HFFc6 (cell line): ENCODE measurements at regions not wholly inside any gene's neighbourhood (a gene's known extent, or its start where the extent isn't known, plus 50 kb on each side); places are given as distances from the start of the nearest gene placed in this dataset.

Experiments used
- DNase-seq: peaks from one replicate; pipeline ENCODE4 v3.0.0-alpha.2; 2018
- H3K27ac Mint-ChIP-seq: 2 replicates; pipeline ENCODE4 v1.8.0; 2020; ENCODE audit warnings: mild to moderate bottlenecking, mixed read lengths
- H3K27me3 Mint-ChIP-seq: 2 replicates; pipeline ENCODE4 v1.8.0; 2021; ENCODE audit warnings: mild to moderate bottlenecking, moderate library complexity, mixed read lengths; ENCODE audit not compliant: insufficient read depth
- H3K36me3 Mint-ChIP-seq: 2 replicates; pipeline ENCODE4 v1.8.0; 2021; ENCODE audit warnings: low read depth, mixed read lengths
- H3K4me1 Mint-ChIP-seq: 2 replicates; pipeline ENCODE4 v1.8.0; 2020; ENCODE audit warnings: low read depth, mixed read lengths
- H3K4me3 Mint-ChIP-seq: 2 replicates; pipeline ENCODE4 v1.8.0; 2020; ENCODE audit warnings: mild to moderate bottlenecking, moderate library complexity, mixed read lengths
- H3K9me3 Mint-ChIP-seq: 2 replicates; pipeline ENCODE4 v1.8.0; 2020; ENCODE audit warnings: mild to moderate bottlenecking, mixed read lengths
- TF ChIP-seq, protein P1 (sequence below): fragments of 200-600 bp; sonication (generic); IDR thresholded peaks from 2 replicates; pipeline ENCODE4 v1.5.0; 2021; ENCODE audit warnings: antibody characterized with exemption, mild to moderate bottlenecking

DNA sequence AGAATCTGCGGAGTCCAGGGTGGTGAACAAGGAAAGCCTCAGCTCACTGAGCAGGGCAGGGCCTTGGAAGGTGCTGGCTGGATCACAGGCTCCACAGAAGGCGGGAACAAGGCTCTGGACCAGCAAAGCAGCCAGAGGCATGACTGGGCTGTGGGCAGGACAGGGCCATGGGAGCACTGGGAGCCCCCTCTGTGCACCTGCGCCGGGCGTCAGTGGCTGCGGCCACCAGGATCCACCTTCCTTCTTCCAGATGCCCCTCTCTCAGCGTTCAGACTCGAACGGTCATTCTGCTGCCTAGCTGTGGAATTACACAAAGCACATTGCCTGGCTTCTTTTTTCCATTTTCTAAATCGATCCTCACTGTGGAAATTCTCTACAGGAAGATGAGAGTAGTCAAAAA is 621.2 kb downstream of the GALR1 start:
- TF ChIP-seq, protein P1, sequence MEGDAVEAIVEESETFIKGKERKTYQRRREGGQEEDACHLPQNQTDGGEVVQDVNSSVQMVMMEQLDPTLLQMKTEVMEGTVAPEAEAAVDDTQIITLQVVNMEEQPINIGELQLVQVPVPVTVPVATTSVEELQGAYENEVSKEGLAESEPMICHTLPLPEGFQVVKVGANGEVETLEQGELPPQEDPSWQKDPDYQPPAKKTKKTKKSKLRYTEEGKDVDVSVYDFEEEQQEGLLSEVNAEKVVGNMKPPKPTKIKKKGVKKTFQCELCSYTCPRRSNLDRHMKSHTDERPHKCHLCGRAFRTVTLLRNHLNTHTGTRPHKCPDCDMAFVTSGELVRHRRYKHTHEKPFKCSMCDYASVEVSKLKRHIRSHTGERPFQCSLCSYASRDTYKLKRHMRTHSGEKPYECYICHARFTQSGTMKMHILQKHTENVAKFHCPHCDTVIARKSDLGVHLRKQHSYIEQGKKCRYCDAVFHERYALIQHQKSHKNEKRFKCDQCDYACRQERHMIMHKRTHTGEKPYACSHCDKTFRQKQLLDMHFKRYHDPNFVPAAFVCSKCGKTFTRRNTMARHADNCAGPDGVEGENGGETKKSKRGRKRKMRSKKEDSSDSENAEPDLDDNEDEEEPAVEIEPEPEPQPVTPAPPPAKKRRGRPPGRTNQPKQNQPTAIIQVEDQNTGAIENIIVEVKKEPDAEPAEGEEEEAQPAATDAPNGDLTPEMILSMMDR = no peak
- no peak for DNase-seq
- Mint-ChIP-seq H3K27me3 (peaks cover 2% of the 10 kb centered on the region), H3K36me3 (peaks cover 11% of the 10 kb centered on the region), H3K4me3 (no peak overlapping the region), H3K27ac (no peak overlapping the region), H3K4me1 (no peaks in the 10 kb centered on the region), H3K9me3 (peaks cover 75% of the 10 kb centered on the region)

DNA sequence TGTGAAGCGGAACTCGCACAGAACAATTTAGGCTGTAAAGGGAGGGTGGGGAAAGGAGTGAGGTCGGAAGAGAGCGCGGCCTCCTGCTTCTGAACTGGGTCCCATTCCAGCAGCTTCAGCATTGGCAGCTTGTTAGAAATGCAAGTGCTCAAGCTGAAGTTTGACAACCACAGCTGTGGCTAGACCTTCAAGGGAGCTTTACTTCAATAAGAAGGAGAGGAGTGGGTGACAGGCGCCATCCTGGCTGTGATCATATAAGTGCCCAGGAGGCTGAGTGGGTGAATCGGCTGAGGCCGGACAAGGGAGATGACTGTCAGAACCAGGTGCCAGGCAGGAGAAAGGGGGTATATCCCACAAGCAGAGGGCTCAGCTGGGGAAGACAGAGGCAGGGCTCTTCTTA is 622.5 kb downstream of the GALR1 start:
- no peaks in the 10 kb centered on the region; the same call in 1 of the 2 replicates for H3K27me3 Mint-ChIP-seq

DNA sequence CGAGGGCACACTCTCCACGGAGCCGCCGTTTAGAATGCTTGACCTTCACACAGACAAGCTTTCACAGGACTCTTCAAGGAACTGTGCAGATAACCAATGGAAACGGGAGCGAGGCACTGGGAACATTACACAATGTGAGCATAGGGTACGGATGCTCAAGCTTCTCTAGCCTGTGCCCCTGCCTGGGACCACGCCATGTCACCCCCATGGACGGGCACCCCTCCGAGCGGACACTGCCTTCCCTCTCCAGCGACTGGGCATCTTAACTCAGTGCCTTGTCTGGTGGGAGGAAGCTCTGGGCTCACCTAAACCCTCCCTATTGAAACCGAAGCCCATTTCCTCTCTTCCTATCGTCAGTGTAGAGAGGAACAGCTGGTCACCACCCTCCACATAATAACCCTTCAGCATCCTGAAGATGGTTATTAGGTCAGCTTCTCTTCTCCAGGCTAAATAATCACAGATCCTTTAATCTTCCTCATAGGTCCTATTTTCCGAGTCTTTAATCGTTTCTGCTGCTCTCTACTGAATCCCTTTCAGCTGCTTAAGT is 626.7 kb downstream of the GALR1 start:
- DNase-seq = no peak
- Mint-ChIP-seq H3K36me3 (peaks cover 8% of the 10 kb centered on the region), H3K9me3 (peaks cover 69% of the 10 kb centered on the region), H3K27ac (no peak overlapping the region), H3K4me1 (no peaks in the 10 kb centered on the region), H3K27me3 (no peaks in the 10 kb centered on the region; the same call in 1 of the 2 replicates), H3K4me3 (no peak overlapping the region)
- TF ChIP-seq, protein P1 = no peak

More for the DNA sequence above, 622.5 kb downstream of the GALR1 start:
- no peak overlapping the region for H3K27ac Mint-ChIP-seq
- H3K9me3 Mint-ChIP-seq = peaks cover 80% of the 10 kb centered on the region
- TF ChIP-seq, protein P1 = no peak
- H3K36me3 Mint-ChIP-seq = peaks cover 11% of the 10 kb centered on the region
- H3K4me1 Mint-ChIP-seq = no peaks in the 10 kb centered on the region
- no peak for DNase-seq
- H3K4me3 Mint-ChIP-seq = no peak overlapping the region

DNA sequence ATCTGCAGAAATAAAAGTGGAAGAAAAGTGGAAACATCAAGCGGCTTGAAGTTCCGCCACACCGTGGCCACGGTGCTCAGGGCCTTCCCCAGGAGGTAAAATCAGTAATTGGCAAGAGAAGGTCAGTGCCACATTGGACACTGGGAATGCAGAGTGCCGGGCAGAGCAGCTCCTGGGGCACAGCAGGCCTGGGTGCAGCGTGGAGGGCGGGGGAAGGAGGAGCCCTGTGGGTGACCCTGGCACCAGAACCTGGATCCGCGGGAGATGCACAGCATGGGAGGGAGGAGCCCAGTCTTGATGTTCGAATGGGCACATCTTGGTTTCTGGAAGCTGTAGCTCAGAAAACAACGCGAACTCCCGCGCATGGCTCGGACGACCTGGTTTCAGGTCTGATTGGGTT is 630.2 kb downstream of the GALR1 start:
- TF ChIP-seq, protein P1 = no peak
- Mint-ChIP-seq H3K36me3 (no peaks in the 10 kb centered on the region), H3K9me3 (peaks cover 53% of the 10 kb centered on the region), H3K27ac (no peak overlapping the region), H3K27me3 (peaks cover 2% of the 10 kb centered on the region; the same call in 1 of the 2 replicates), H3K4me3 (no peak overlapping the region), H3K4me1 (no peaks in the 10 kb centered on the region)
- DNase-seq = no peak

DNA sequence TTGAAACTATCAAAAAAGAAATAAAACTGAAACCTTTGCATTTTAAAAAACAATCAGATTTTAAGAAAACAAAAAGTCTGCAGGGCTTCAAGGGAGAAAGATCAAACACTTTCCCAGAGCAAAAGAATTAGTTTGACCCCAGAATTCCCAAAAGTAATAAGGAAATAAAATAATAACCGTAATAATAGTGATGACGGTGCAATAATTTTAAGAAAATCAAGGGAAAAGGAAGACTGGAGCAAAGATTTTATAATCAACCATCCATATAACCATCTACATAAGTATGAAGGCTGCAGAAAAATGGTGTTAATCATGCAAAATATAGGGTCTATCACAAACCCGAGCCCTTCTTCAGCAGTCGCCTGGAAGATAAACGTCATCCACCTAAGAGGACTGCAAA is 634.8 kb downstream of the GALR1 start:
- TF ChIP-seq, protein P1 = no peak
- no peaks in the 10 kb centered on the region for H3K4me1 Mint-ChIP-seq
- H3K36me3 Mint-ChIP-seq = no peaks in the 10 kb centered on the region
- no peak overlapping the region for H3K4me3 Mint-ChIP-seq
- peaks cover 2% of the 10 kb centered on the region; the same call in 1 of the 2 replicates for H3K27me3 Mint-ChIP-seq
- H3K9me3 Mint-ChIP-seq = peaks cover 25% of the 10 kb centered on the region
- no peak overlapping the region for H3K27ac Mint-ChIP-seq
- no peak for DNase-seq
